HuH-7 (cell line): ENCODE measurements at regions not wholly inside any gene's neighbourhood (a gene's known extent, or its start where the extent isn't known, plus 50 kb on each side); places are given as distances from the start of the nearest gene placed in this dataset.
"Not testable (repeated sequence)": the region's sequence is repeated elsewhere in the genome, so short reads cannot be mapped to it uniquely, and the experiment has no call there.

ENCODE experiments used
- DNase-seq: peaks from one replicate; pipeline ENCODE4 v3.0.0; 2011; ENCODE audit warnings: low spot score

GRCh38 chr3:98705212-98705611 is 57.9 kb upstream of the ST3GAL6 start:
- DNase-seq, result no peak

- no peak for DNase-seq
These were observed 57.4 kb upstream of the ST3GAL6 start for GRCh38 chr3:98705694-98706093.

- DNase-seq, result not testable (repeated sequence)
These were observed 54.5 kb upstream of the ST3GAL6 start for GRCh38 chr3:98708681-98709080.

GRCh38 chr3:98709441-98709840 is 53.7 kb upstream of the ST3GAL6 start:
- no peak for DNase-seq

GRCh38 chr3:98710067-98710659 is 53.0 kb upstream of the ST3GAL6 start:
- no peak for DNase-seq

GRCh38 chr3:98711426-98711825 is 51.7 kb upstream of the ST3GAL6 start:
- no peak for DNase-seq

GRCh38 chr3:98712726-98713125 is 50.4 kb upstream of the ST3GAL6 start:
- no peak for DNase-seq

GRCh38 chr3:98713332-98713731 is 49.8 kb upstream of the ST3GAL6 start:
- not testable (repeated sequence) for DNase-seq
